NT2/D1 (cell line): ENCODE measurements at regions not wholly inside any gene's neighbourhood (a gene's known extent, or its start where the extent isn't known, plus 50 kb on each side); places are given as distances from the start of the nearest gene placed in this dataset.

Source experiments
- YY1 ChIP-seq: IDR thresholded peaks from 2 replicates; pipeline ENCODE4 v1.6.1; 2011; ENCODE audit not compliant: insufficient read length, insufficient read depth
- ZNF274 ChIP-seq: IDR thresholded peaks from 2 replicates; pipeline ENCODE4 v1.6.1; 2011; ENCODE audit warnings: mild to moderate bottlenecking, low read depth, low read length

- no peak for TF ChIP-seq YY1
- no peak for TF ChIP-seq ZNF274
Measured at GRCh38 chr1:87760155-87760554, 431.5 kb downstream of the LMO4 start.
